Panc1 (cell line): ENCODE measurements at regions not wholly inside any gene's neighbourhood (a gene's known extent, or its start where the extent isn't known, plus 50 kb on each side); places are given as distances from the start of the nearest gene placed in this dataset.

Source experiments
- ATAC-seq: fragments of 200-7000 bp; cut with Tn5 transposase; 2 replicates; pipeline ENCODE4 v1.9.1; 2020; ENCODE audit warnings: mild to moderate bottlenecking, moderate library complexity
- BruUV-seq: library from RNA; stranded (reverse); fragments of 400-500 nt; replicated peaks from 2 replicates; lab custom pipeline; 2021; lab: Mats Ljungman, UMichigan
- CTCF ChIA-PET: fragments of 300-600 bp; sonication (Branson Sonifier 250); formaldehyde crosslinking; loops from one replicate; lab custom pipeline; 2022; ENCODE audit warnings: antibody characterized with exemption; lab: Charles Lee
- POLR2A ChIA-PET: fragments of 300-600 bp; sonication (Branson Sonifier 250); formaldehyde crosslinking; loops from one replicate; lab custom pipeline; 2022; ENCODE audit warnings: antibody characterized with exemption; lab: Charles Lee
- DNase-seq: peaks from one replicate; pipeline ENCODE4 v3.0.0-alpha.2; 2010; ENCODE audit warnings: low read depth, low spot score
- H3K27ac ChIP-seq: 2 replicates; pipeline ENCODE4 v1.5.1; 2011; ENCODE audit warnings: mild to moderate bottlenecking, low read length, inconsistent platforms
- H3K27me3 ChIP-seq: fragments of 200-500 bp; sonication (Bioruptor generic); 2 replicates; pipeline ENCODE4 v1.6.0; 2014; ENCODE audit warnings: low read length, inconsistent platforms; ENCODE audit not compliant: control insufficient read depth, insufficient read depth
- H3K36me3 ChIP-seq: fragments of 200-500 bp; sonication (Bioruptor generic); 2 replicates; pipeline ENCODE4 v1.5.1; 2014; ENCODE audit warnings: inconsistent platforms, mild to moderate bottlenecking, low read length, moderate library complexity; ENCODE audit not compliant: control insufficient read depth, insufficient read depth
- H3K4me1 ChIP-seq: 2 replicates; pipeline ENCODE4 v1.5.1; 2011; ENCODE audit warnings: inconsistent platforms, mild to moderate bottlenecking, low read length, moderate library complexity; ENCODE audit not compliant: control insufficient read depth, insufficient read depth
- H3K4me3 ChIP-seq, 2 experiments: 2 replicates each; pipeline ENCODE4 v1.5.1; 2011 to 2012; ENCODE audit warnings: low read depth in 2 of 2, low read length in 2 of 2, mild to moderate bottlenecking in 2 of 2, inconsistent platforms in 1 of 2, moderate library complexity in 1 of 2
- H3K9me3 ChIP-seq: fragments of 200-500 bp; sonication (Bioruptor generic); 2 replicates; pipeline ENCODE4 v1.5.1; 2014; ENCODE audit warnings: low read depth, mild to moderate bottlenecking, inconsistent platforms, low read length, moderate library complexity; ENCODE audit not compliant: control insufficient read depth, insufficient read depth
- CTCF ChIP-seq: fragments of 450-650 bp; IDR thresholded peaks from 2 replicates; pipeline ENCODE4 v1.5.1; 2017; ENCODE audit warnings: mild to moderate bottlenecking
- POLR2AphosphoS5 ChIP-seq: IDR thresholded peaks from 2 replicates; pipeline ENCODE4 v1.6.1; 2012; ENCODE audit warnings: mild to moderate bottlenecking, low read depth, low read length, moderate library complexity
- REST ChIP-seq, 2 experiments: IDR thresholded peaks; 2 replicates each; pipeline ENCODE4 v1.6.1; 2011 to 2012; ENCODE audit warnings: low read depth in 2 of 2, control low read depth in 1 of 2, low read length in 1 of 2, mild to moderate bottlenecking in 1 of 2, moderate library complexity in 1 of 2; ENCODE audit not compliant: insufficient read depth in 1 of 2
- SIN3A ChIP-seq: IDR thresholded peaks from 2 replicates; pipeline ENCODE4 v1.6.1; 2012; ENCODE audit warnings: low read depth, mild to moderate bottlenecking, low read length, moderate library complexity, borderline replicate concordance; ENCODE audit not compliant: insufficient read depth
- TCF7L2 ChIP-seq: IDR thresholded peaks from 2 replicates; pipeline ENCODE4 v1.6.1; 2011; ENCODE audit warnings: mild to moderate bottlenecking, low read depth, low read length, inconsistent platforms
- in situ Hi-C: cut with HindIII; loops from 2 replicates; pipeline ENCODE4 v1.10.0; 2016; ENCODE audit warnings: low sequenced_read_pairs, low pct_unique_long_range_greater_than_20kb
- intact Hi-C: fragments of 100-400 bp; cut with micrococcal nuclease; formaldehyde crosslinking; loops from one replicate; pipeline ENCODE4 v1.10.0; 2022; ENCODE audit not compliant: unreplicated experiment

- TF ChIP-seq SIN3A, result no peak
- TF ChIP-seq TCF7L2, result no peak
- no peak for TF ChIP-seq POLR2AphosphoS5
- no peak for TF ChIP-seq CTCF
- TF ChIP-seq REST (IDR thresholded peaks at IDR 0.05; ENCODE audit: insufficient read depth in 1 of 2, low read depth in 2 of 2, low read length in 1 of 2), result no peak
- CTCF ChIA-PET, result no interaction called here
- in situ Hi-C loops, result no loop called here
These were observed 112.3 kb upstream of the SMIM30 start for GRCh38 chr7:113230691-113231090.

GRCh38 chr7:113217314-113217713 lies 99.0 kb upstream of the SMIM30 start:
- no peaks in the 10 kb centered on the region for H3K9me3 ChIP-seq
- ATAC-seq (no peak), DNase-seq (no peak)
- intact Hi-C loops (no loop called here), in situ Hi-C loops (no loop called here)
- H3K27ac ChIP-seq, result no peak overlapping the region
- H3K4me1 ChIP-seq, result no peaks in the 10 kb centered on the region
- CTCF ChIA-PET, result no interaction called here
- no peaks in the 10 kb centered on the region for H3K27me3 ChIP-seq
- TF ChIP-seq TCF7L2, result no peak
- TF ChIP-seq REST (IDR thresholded peaks at IDR 0.05; ENCODE audit: insufficient read depth in 1 of 2, low read depth in 2 of 2, low read length in 1 of 2), result no peak
- no peak for TF ChIP-seq CTCF
- no peak for TF ChIP-seq POLR2AphosphoS5
- no peak for TF ChIP-seq SIN3A
- POLR2A ChIA-PET, result no interaction called here
- BruUV-seq, result no TSS peak
- no peak overlapping the region for H3K4me3 ChIP-seq
- no peaks in the 10 kb centered on the region for H3K36me3 ChIP-seq

More at GRCh38 chr7:113230691-113231090, 112.3 kb upstream of the SMIM30 start:
- DNase-seq, result no peak
- Histone ChIP-seq H3K4me1 (no peaks in the 10 kb centered on the region), H3K9me3 (no peaks in the 10 kb centered on the region; the same call in 1 of the 2 replicates), H3K4me3 (no peak overlapping the region), H3K27ac (no peak overlapping the region), H3K27me3 (no peaks in the 10 kb centered on the region), H3K36me3 (no peaks in the 10 kb centered on the region)
- no TSS peak for BruUV-seq
- intact Hi-C loops, result no loop called here
- ATAC-seq, result no peak
- POLR2A ChIA-PET, result no interaction called here
